ENCODE measurements at regions not wholly inside any gene's neighbourhood (a gene's known extent, or its start where the extent isn't known, plus 50 kb on each side); places are given as distances from the start of the nearest gene placed in this dataset.

GRCh38 chr2:57893786-57894185 is 152.8 kb upstream of the VRK2 start:
- Histone ChIP-seq H3K4me2 (ENCODE audit: insufficient read depth, low read length) (no peak overlapping the region), H3K27ac (ENCODE audit: insufficient read depth, low read depth, low read length) (no peak overlapping the region), H3K4me3 (replicated peaks in 1 of 3; ENCODE audit: insufficient read depth in 1 of 3, low read depth in 1 of 3, low read length in 3 of 3) (no peak overlapping the region), H3K27me3 (ENCODE audit: control insufficient read depth in 2 of 2, insufficient read depth in 2 of 2, low read length in 2 of 2) (no peaks in the 10 kb centered on the region), H3K4me1 (ENCODE audit: control insufficient read depth, extremely low read depth, insufficient read depth, low read length) (no peaks in the 10 kb centered on the region), H3K36me3 (ENCODE audit: control insufficient read depth in 2 of 2, extremely low read depth in 1 of 2, insufficient read depth in 2 of 2, low read length in 2 of 2) (no peaks in the 10 kb centered on the region), H2AFZ (ENCODE audit: low read depth, low read length) (no peak overlapping the region), H3K9ac (replicated peaks; ENCODE audit: extremely low read depth, insufficient read depth, low read length) (no peak overlapping the region), H3K9me3 (replicated peaks; ENCODE audit: control insufficient read depth, insufficient read depth, low read length) (no peaks in the 10 kb centered on the region), H3K79me2 (ENCODE audit: control insufficient read depth, insufficient read depth, low read length) (no peaks in the 10 kb centered on the region), H4K20me1 (replicated peaks; ENCODE audit: control insufficient read depth, extremely low read depth, insufficient read depth, low read length) (no peaks in the 10 kb centered on the region), H3K9me1 (replicated peaks; ENCODE audit: control insufficient read depth, extremely low read depth, insufficient read depth, low read length) (no peaks in the 10 kb centered on the region)
- ChIA-PET CTCF (interaction anchor here (0.6 to 2.8 kb wide), 3 partner anchors 9 to 525 kb away, joined by 3 to 10 read pairs (median 4); no protein-coding TSS in a partner anchor), POLR2A (no interaction called here)
- no peak for FAIRE-seq
- intact Hi-C loops (cut with micrococcal nuclease), result no loop called here
- no peak for TF ChIP-seq EZH2 (IDR thresholded peaks at IDR 0.05; ENCODE audit: borderline replicate concordance, low read depth, low read length, severe bottlenecking)
- no peak for TF ChIP-seq MYC (IDR thresholded peaks at IDR 0.05; ENCODE audit: low read depth, low read length)
- no peak for TF ChIP-seq FOS (IDR thresholded peaks at IDR 0.05; ENCODE audit: borderline replicate concordance, insufficient read depth, low read length)
- TF ChIP-seq MAX (IDR thresholded peaks at IDR 0.05; ENCODE audit: insufficient read depth, insufficient read length), result no peak
- TF ChIP-seq POLR2A (IDR thresholded peaks at IDR 0.05; ENCODE audit: low read depth, low read length), result no peak
- TF ChIP-seq POLR2AphosphoS5 (IDR thresholded peaks at IDR 0.05; ENCODE audit: insufficient read depth, low read depth, low read length), result no peak
- TF ChIP-seq JUN (IDR thresholded peaks at IDR 0.05; ENCODE audit: borderline replicate concordance, insufficient read depth, insufficient read length, low read depth), result no peak
- no peak for TF ChIP-seq GATA2 (IDR thresholded peaks at IDR 0.05; ENCODE audit: insufficient read depth, insufficient read length, low read depth, low read length)
- no peak for TF ChIP-seq CTCF (IDR thresholded peaks at IDR 0.05; ENCODE audit: extremely low read depth in 1 of 2, insufficient read depth in 1 of 2, low read depth in 1 of 2, low read length in 2 of 2)
- BruUV-seq (replicated peaks), result no TSS peak
- dilution Hi-C loops (cut with MboI; ENCODE audit: extremely low pct_ligation_motif_present, low sequenced_read_pairs), result no loop called here
- DNase-seq (ENCODE audit: low read depth, low spot score), result no peak

Data from endothelial cell of umbilical vein (primary cell).